Kidney (tissue), 13 donors: ENCODE measurements at regions not wholly inside any gene's neighbourhood (a gene's known extent, or its start where the extent isn't known, plus 50 kb on each side); places are given as distances from the start of the nearest gene placed in this dataset.

Source experiments
- DNase-seq, 5 donors: peaks; one replicate each; pipeline ENCODE4 v3.0.0-alpha.2; 2013 to 2020
- FAIRE-seq: peaks from 2 replicates; lab custom pipeline; 2012; peaks lifted over from hg19 to GRCh38; lab: Jason Lieb, UNC
- H3K27ac ChIP-seq, 2 donors: one replicate each; pipeline ENCODE4 v1.7.0; 2013; ENCODE audit warnings: low read depth in 2 of 2, low read length in 2 of 2, inconsistent platforms in 1 of 2
- H3K27me3 ChIP-seq: one replicate; pipeline ENCODE4 v1.7.1; 2013; ENCODE audit warnings: low read length, inconsistent platforms; ENCODE audit not compliant: control insufficient read depth, insufficient read depth
- H3K36me3 ChIP-seq, 3 donors: one replicate each; pipeline versions ENCODE4 v1.7.0 to v1.7.1; 2013; ENCODE audit warnings: low read length in 3 of 3, control low read depth in 1 of 3, inconsistent platforms in 1 of 3; ENCODE audit not compliant: insufficient read depth in 3 of 3, control insufficient read depth in 2 of 3
- H3K4me1 ChIP-seq, 3 donors: one replicate each; pipeline versions ENCODE4 v1.7.0 to v1.7.1; 2013; ENCODE audit warnings: low read length in 3 of 3, inconsistent platforms in 1 of 3, low read depth in 1 of 3; ENCODE audit not compliant: control insufficient read depth in 2 of 3, insufficient read depth in 2 of 3
- H3K4me3 ChIP-seq, 3 donors: one replicate each; pipeline versions ENCODE4 v1.7.0 to v1.8.1; 2013; ENCODE audit warnings: low read length in 3 of 3, control low read depth in 1 of 3, inconsistent platforms in 1 of 3
- H3K9ac ChIP-seq, 3 donors: one replicate each; pipeline versions ENCODE4 v1.7.0 to v1.7.1; 2013; ENCODE audit warnings: low read length in 3 of 3, control low read depth in 1 of 3, inconsistent platforms in 1 of 3
- H3K9me3 ChIP-seq, 3 donors: one replicate each; pipeline versions ENCODE4 v1.7.0 to v1.7.1; 2013; ENCODE audit warnings: low read length in 3 of 3, control low read depth in 1 of 3, inconsistent platforms in 1 of 3; ENCODE audit not compliant: control insufficient read depth in 2 of 3, insufficient read depth in 1 of 3
- intact Hi-C: fragments of 100-400 bp; cut with DNase I; formaldehyde crosslinking; loops from one replicate; pipeline ENCODE4 v1.11.1; 2022
- TF ChIP-seq, protein P1 (sequence below): IDR thresholded peaks from 3 replicates; pipeline ENCODE4 v1.5.1; 2012; ENCODE audit warnings: mild to moderate bottlenecking, moderate library complexity, borderline replicate concordance; ENCODE audit not compliant: insufficient read depth; ENCODE audit errors: extremely low read depth
- donor health status: control.
- donor health status: control.
- donor health status: control.
- donor health status: control.
- donor health status: control.
- donor health status: DM: yes; HTN: yes; CAD: no.
- donor health status: Normal renal cell carcinoma (clear cell type).

DNA sequence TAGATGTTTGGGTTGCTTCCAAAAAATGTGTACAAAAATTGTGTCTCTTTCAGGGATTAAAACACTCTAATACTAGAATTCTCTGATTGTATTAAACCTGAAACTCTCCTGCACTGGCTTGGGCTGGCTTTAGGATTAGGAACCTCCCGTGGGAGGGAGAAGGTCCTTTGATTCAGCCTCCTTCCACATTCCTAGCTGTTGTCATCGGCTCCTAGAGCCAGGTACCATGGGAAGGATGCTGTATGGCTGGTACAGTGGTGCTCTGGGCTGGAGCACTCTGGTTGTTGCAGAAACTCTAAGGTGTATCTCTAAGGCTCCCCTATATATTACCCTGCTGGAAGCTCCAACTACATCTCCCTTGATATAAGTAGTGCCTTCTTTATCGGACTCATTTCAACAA lies 245.2 kb upstream of the FOXK1 start:
- H3K27me3 ChIP-seq = no peaks in the 10 kb centered on the region
- FAIRE-seq (no peak), DNase-seq (no peak)
- intact Hi-C loops = no loop called here
- no peaks in the 10 kb centered on the region for H3K4me1 ChIP-seq
- no peak overlapping the region for H3K27ac ChIP-seq
- H3K4me3 ChIP-seq = no peak overlapping the region
- H3K36me3 ChIP-seq = no peaks in the 10 kb centered on the region
- H3K9ac ChIP-seq = no peak overlapping the region
- TF ChIP-seq, protein P1, sequence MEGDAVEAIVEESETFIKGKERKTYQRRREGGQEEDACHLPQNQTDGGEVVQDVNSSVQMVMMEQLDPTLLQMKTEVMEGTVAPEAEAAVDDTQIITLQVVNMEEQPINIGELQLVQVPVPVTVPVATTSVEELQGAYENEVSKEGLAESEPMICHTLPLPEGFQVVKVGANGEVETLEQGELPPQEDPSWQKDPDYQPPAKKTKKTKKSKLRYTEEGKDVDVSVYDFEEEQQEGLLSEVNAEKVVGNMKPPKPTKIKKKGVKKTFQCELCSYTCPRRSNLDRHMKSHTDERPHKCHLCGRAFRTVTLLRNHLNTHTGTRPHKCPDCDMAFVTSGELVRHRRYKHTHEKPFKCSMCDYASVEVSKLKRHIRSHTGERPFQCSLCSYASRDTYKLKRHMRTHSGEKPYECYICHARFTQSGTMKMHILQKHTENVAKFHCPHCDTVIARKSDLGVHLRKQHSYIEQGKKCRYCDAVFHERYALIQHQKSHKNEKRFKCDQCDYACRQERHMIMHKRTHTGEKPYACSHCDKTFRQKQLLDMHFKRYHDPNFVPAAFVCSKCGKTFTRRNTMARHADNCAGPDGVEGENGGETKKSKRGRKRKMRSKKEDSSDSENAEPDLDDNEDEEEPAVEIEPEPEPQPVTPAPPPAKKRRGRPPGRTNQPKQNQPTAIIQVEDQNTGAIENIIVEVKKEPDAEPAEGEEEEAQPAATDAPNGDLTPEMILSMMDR = no peak
- no peaks in the 10 kb centered on the region for H3K9me3 ChIP-seq

DNA sequence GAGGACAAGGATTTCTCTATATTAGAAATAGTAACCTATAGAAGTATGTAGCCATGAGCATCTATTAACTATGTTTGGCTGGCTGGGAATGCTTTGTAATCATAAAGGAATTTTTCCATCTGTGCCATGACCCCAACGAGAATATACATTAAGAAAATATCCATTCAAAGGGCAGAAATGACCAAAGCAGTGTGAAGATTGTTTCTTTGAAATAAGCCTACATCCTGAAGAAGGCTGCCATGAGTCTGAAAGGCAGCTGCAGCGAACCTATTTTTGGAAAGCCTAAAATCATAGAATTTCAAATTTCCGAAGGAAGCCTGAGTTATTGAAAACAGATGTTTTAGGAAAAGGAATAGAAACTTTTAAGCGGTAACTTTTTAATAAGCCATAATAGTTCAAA lies 244.2 kb upstream of the FOXK1 start:
- FAIRE-seq (no peak), DNase-seq (no peak)
- no peak overlapping the region for H3K9ac ChIP-seq
- intact Hi-C loops = no loop called here
- TF ChIP-seq, protein P1 = no peak
- no peak overlapping the region for H3K4me3 ChIP-seq
- no peaks in the 10 kb centered on the region for H3K36me3 ChIP-seq
- no peaks in the 10 kb centered on the region for H3K4me1 ChIP-seq
- H3K27me3 ChIP-seq = no peaks in the 10 kb centered on the region
- H3K27ac ChIP-seq = no peak overlapping the region
- no peaks in the 10 kb centered on the region for H3K9me3 ChIP-seq

DNA sequence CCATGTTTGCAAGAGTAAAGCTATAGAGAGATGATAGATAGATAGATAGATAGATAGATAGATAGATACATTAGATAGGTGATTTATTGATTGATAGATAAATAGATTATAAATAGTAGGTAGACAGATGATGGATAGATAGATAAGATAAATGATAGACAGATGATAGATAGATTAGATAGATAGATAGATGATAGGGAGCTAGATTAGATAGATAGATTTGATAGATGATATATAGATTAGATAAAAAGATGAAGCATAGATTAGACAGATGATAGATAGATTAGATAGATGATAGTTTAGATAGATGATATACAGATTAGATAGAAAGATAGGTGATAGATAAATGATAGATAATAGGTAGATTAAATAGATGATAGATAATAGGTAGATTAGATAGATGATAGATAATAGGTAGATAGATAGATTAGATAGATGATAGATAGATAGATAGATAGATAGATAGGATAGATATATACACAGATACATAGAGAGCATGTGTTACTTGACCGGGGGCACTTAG lies 243.3 kb upstream of the FOXK1 start:
- no peak for DNase-seq
- Histone ChIP-seq H3K27me3 (no peaks in the 10 kb centered on the region), H3K27ac (no peak overlapping the region), H3K9me3 (no peaks in the 10 kb centered on the region), H3K4me3 (no peak overlapping the region), H3K36me3 (no peaks in the 10 kb centered on the region), H3K4me1 (no peaks in the 10 kb centered on the region), H3K9ac (no peak overlapping the region)
- intact Hi-C loops = no loop called here
- no peak for FAIRE-seq
- TF ChIP-seq, protein P1 = no peak

DNA sequence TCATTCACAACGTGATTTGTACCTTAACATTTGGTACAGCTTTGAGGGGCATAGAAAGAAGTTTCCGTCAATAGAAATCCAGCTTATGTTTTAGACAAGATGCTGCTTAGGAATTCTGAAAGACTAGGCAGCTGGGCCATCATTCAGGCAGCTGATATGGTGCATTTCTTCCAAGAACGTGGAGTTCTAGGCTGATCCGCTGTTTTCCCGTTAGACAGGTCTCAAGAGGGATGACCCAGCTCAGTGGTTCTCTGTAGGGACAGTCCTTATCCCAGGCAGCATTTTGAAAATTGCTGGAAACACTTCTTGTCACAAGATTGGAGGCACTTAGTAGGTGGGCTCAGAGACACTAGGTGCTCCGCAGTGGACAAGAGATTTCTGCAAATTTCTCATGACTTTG lies 242.7 kb upstream of the FOXK1 start:
- TF ChIP-seq, protein P1 = no peak
- intact Hi-C loops = no loop called here
- no peaks in the 10 kb centered on the region for H3K9me3 ChIP-seq

More for the DNA sequence above, 242.7 kb upstream of the FOXK1 start:
- FAIRE-seq = no peak
- H3K9ac ChIP-seq = no peak overlapping the region
- no peak overlapping the region for H3K27ac ChIP-seq
- no peaks in the 10 kb centered on the region for H3K4me1 ChIP-seq
- H3K36me3 ChIP-seq = no peaks in the 10 kb centered on the region
- H3K4me3 ChIP-seq = no peak overlapping the region
- no peaks in the 10 kb centered on the region for H3K27me3 ChIP-seq
- DNase-seq = no peak
